ENCODE measurements at regions not wholly inside any gene's neighbourhood (a gene's known extent, or its start where the extent isn't known, plus 50 kb on each side); places are given as distances from the start of the nearest gene placed in this dataset.

GRCh38 chr18:60905699-60906098, 427.5 kb upstream of the CDH20 start:
- ATAC-seq (no peak), DNase-seq (ENCODE audit: low read depth in 1 of 2, low spot score in 1 of 2) (no peak), FAIRE-seq (no peak)
- CTCF ChIA-PET: no interaction called here
- POLR2A ChIA-PET: no interaction called here
- H3K9me3 ChIP-seq: no peaks in the 10 kb centered on the region
- H3K27ac ChIP-seq: no peak overlapping the region
- 34% methylated on average over 3 of the region's 3 CpGs for WGBS (ENCODE audit: missing lambda C conversion rate)
- TF ChIP-seq, protein P1, sequence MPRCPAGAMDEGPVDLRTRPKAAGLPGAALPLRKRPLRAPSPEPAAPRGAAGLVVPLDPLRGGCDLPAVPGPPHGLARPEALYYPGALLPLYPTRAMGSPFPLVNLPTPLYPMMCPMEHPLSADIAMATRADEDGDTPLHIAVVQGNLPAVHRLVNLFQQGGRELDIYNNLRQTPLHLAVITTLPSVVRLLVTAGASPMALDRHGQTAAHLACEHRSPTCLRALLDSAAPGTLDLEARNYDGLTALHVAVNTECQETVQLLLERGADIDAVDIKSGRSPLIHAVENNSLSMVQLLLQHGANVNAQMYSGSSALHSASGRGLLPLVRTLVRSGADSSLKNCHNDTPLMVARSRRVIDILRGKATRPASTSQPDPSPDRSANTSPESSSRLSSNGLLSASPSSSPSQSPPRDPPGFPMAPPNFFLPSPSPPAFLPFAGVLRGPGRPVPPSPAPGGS (IDR thresholded peaks at IDR 0.05): no peak
- no peak for TF ChIP-seq CHD2 (IDR thresholded peaks at IDR 0.05; ENCODE audit: low read length, partially characterized antibody)
- no peak for TF ChIP-seq ZNF302 (CRISPR knock-in tag; IDR thresholded peaks at IDR 0.05)
- TF ChIP-seq JUNB (IDR thresholded peaks at IDR 0.05): no peak
- no peak for TF ChIP-seq ZC3H11A (IDR thresholded peaks at IDR 0.05)
- no peak for TF ChIP-seq SREBF2 (IDR thresholded peaks at IDR 0.05)
- TF ChIP-seq NFE2L2 (conservative IDR thresholded peaks at IDR 0.05; ENCODE audit: low read length): no peak
- TF ChIP-seq RNF2 (IDR thresholded peaks at IDR 0.05; ENCODE audit: borderline replicate concordance, low read depth): no peak
- TF ChIP-seq MAZ (IDR thresholded peaks at IDR 0.05; ENCODE audit: borderline replicate concordance, low read depth, low read length): no peak
- TF ChIP-seq POLR2A (IDR thresholded peaks at IDR 0.05; ENCODE audit: low read length): no peak
- no peak for TF ChIP-seq ELK1 (IDR thresholded peaks at IDR 0.05; ENCODE audit: low read depth, low read length)
- no peak for TF ChIP-seq ZFP36 (IDR thresholded peaks at IDR 0.05; ENCODE audit: borderline replicate concordance, partially characterized antibody)
- TF ChIP-seq ESRRA (IDR thresholded peaks at IDR 0.05; ENCODE audit: borderline replicate concordance, low read length): no peak
- no peak for TF ChIP-seq RFX5 (IDR thresholded peaks at IDR 0.05)
- no peak for TF ChIP-seq CHD4 (IDR thresholded peaks at IDR 0.05; ENCODE audit: borderline replicate concordance)
- no peak for TF ChIP-seq RCOR1 (IDR thresholded peaks at IDR 0.05; ENCODE audit: low read depth, low read length)
- TF ChIP-seq KDM1A (IDR thresholded peaks at IDR 0.05; ENCODE audit: low read depth): no peak
- no peak for TF ChIP-seq ZSCAN20 (CRISPR knock-in tag; IDR thresholded peaks at IDR 0.05)
- TF ChIP-seq POLR2AphosphoS2 (conservative IDR thresholded peaks at IDR 0.05; ENCODE audit: low read length): no peak
- no peak for TF ChIP-seq MYC (IDR thresholded peaks at IDR 0.05; ENCODE audit: borderline replicate concordance, low read length)
- no peak overlapping the region for H3K4me3 ChIP-seq
- no peak overlapping the region for H3K4me2 ChIP-seq
- H3K4me1 ChIP-seq: no peaks in the 10 kb centered on the region

DNA sequence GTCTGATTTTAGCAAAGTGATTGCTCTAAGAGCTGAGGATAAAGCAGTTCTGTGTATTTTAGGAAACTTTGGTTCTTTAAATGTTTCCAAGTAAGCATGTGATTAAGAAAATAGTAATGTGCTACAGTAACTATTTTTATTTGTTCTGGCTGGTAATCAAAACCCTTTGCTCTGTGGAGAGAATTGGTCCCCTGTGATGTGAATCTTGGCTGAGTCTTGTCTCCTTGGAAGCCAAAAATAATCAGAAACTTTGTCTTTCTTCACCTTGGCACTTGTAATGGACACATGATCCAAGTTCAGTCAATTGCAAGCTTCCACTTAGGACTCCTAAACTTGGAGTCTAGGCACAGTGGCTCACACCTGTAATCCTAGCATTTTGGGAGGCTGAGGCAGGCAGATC, 422.7 kb upstream of the CDH20 start:
- H3K4me1 ChIP-seq: no peaks in the 10 kb centered on the region
- no peak overlapping the region for H3K4me2 ChIP-seq
- no peak for FAIRE-seq
- H3K27ac ChIP-seq: no peak overlapping the region
- no peak for ATAC-seq
- CTCF ChIA-PET: no interaction called here
- no peak overlapping the region for H3K4me3 ChIP-seq
- TF ChIP-seq KDM5A (IDR thresholded peaks at IDR 0.05) (no peak), NR3C1 (IDR thresholded peaks at IDR 0.05) (no peak)
- H3K9me3 ChIP-seq: no peaks in the 10 kb centered on the region
- POLR2A ChIA-PET: no interaction called here
- DNase-seq (ENCODE audit: low read depth in 1 of 2, low spot score in 1 of 2): no peak

DNA sequence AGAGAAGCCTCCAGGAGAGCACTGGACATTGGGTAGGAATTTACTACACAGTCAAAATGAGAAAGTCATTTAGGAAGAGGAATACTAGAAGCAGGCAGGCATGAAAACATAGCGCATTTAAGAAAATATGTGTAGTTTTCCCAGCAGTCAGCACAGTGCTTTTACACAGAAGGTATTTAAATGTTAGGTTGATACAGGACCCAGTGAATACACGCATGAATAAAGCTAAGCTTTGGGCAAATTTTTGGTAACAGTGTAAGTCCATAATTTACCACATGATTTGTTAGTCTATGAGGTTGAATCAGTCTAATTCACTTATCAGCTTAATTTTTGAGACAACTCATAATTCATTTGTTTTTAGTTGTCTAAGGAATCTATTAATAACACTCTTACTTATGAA, 421.7 kb upstream of the CDH20 start:
- Histone ChIP-seq H3K27ac (no peak overlapping the region), H3K4me2 (no peak overlapping the region), H3K4me3 (no peak overlapping the region), H3K4me1 (no peaks in the 10 kb centered on the region), H3K9me3 (no peaks in the 10 kb centered on the region)
- FAIRE-seq (no peak), ATAC-seq (no peak), DNase-seq (ENCODE audit: low read depth in 1 of 2, low spot score in 1 of 2) (no peak)
- ChIA-PET CTCF (no interaction called here), POLR2A (no interaction called here)
- 38% methylated on average over 2 of the region's 2 CpGs for WGBS (ENCODE audit: missing lambda C conversion rate)
- TF ChIP-seq RNF2 (IDR thresholded peaks at IDR 0.05; ENCODE audit: borderline replicate concordance, low read depth) (no peak), CTCF (IDR thresholded peaks at IDR 0.05) (no peak), CBX8 (IDR thresholded peaks at IDR 0.05) (no peak), EHMT2 (IDR thresholded peaks at IDR 0.05; ENCODE audit: low read depth) (no peak), HOXA7 (CRISPR knock-in tag; IDR thresholded peaks at IDR 0.05) (no peak), HES2 (IDR thresholded peaks at IDR 0.05) (no peak), KDM5A (IDR thresholded peaks at IDR 0.05) (no peak), FOXS1 (CRISPR knock-in tag; IDR thresholded peaks at IDR 0.05) (no peak), JUN (IDR thresholded peaks at IDR 0.05) (no peak), CEBPB (IDR thresholded peaks at IDR 0.05) (no peak), MYC (IDR thresholded peaks at IDR 0.05; ENCODE audit: borderline replicate concordance, low read length) (no peak), PBX3 (IDR thresholded peaks at IDR 0.05) (no peak)
- TF ChIP-seq, protein P2, sequence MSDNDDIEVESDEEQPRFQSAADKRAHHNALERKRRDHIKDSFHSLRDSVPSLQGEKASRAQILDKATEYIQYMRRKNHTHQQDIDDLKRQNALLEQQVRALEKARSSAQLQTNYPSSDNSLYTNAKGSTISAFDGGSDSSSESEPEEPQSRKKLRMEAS (IDR thresholded peaks at IDR 0.05): no peak
